ENCODE measurements at regions not wholly inside any gene's neighbourhood (a gene's known extent, or its start where the extent isn't known, plus 50 kb on each side); places are given as distances from the start of the nearest gene placed in this dataset.
A peak's percentile ranks its signal among the peaks of the same experiment; 100 is the strongest.

DNA sequence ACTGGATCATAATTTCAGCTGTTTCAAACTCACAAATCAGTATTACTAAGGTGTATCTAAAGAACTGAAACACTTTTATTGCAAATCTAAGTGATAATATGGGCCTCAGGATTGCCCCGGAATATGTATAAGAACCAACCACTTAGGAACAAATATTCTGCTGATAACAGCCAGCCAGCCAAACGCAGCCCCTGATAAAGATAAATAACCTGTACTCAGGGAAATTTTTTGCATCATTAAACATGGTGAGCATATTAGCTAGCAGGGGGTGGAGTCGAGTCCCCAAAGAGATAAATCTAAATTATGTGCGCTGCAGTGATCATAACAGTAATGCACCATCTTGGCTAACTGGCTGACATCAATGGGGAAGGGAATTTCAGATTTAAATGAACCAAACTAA, 410.2 kb upstream of the MAP3K7 start:
- Histone ChIP-seq H3K4me1 (no peaks in the 10 kb centered on the region), H3K36me3 (no peaks in the 10 kb centered on the region), H3K27me3 (peaks cover 0 to 4% (median 0%) of the 10 kb centered on the region in 4 donors), H3K4me3 (no peak overlapping the region), H3K9me3 (no peaks in the 10 kb centered on the region), H3K27ac (no peak overlapping the region)
- TF ChIP-seq, protein P1, sequence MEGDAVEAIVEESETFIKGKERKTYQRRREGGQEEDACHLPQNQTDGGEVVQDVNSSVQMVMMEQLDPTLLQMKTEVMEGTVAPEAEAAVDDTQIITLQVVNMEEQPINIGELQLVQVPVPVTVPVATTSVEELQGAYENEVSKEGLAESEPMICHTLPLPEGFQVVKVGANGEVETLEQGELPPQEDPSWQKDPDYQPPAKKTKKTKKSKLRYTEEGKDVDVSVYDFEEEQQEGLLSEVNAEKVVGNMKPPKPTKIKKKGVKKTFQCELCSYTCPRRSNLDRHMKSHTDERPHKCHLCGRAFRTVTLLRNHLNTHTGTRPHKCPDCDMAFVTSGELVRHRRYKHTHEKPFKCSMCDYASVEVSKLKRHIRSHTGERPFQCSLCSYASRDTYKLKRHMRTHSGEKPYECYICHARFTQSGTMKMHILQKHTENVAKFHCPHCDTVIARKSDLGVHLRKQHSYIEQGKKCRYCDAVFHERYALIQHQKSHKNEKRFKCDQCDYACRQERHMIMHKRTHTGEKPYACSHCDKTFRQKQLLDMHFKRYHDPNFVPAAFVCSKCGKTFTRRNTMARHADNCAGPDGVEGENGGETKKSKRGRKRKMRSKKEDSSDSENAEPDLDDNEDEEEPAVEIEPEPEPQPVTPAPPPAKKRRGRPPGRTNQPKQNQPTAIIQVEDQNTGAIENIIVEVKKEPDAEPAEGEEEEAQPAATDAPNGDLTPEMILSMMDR (IDR thresholded peaks at IDR 0.05), result no peak
- intact Hi-C loops (cut with DNase I), result no loop called here
- WGBS, 2 donors, result 38 to 44% methylated on average over 4 of the region's 4 CpGs
- FAIRE-seq (no peak), ATAC-seq (peak in 2 of 4 donors; percentile 56 to 66), DNase-seq (no peak)

GRCh38 chr6:90993770-90994169, 406.9 kb upstream of the MAP3K7 start:
- H3K4me1 ChIP-seq, result no peaks in the 10 kb centered on the region

GRCh38 chr6:90989763-90990162, 402.9 kb upstream of the MAP3K7 start:
- WGBS, 2 donors, result 56 to 59% methylated on average over 5 of the region's 5 CpGs

More at GRCh38 chr6:90993770-90994169, 406.9 kb upstream of the MAP3K7 start:
- DNase-seq, result no peak
- intact Hi-C loops (cut with DNase I), result no loop called here
- WGBS, 2 donors, result 46 to 51% methylated on average over 3 of the region's 3 CpGs
- Histone ChIP-seq H3K27me3 (no peaks in the 10 kb centered on the region), H3K9me3 (no peaks in the 10 kb centered on the region), H3K36me3 (no peaks in the 10 kb centered on the region), H3K4me3 (no peak overlapping the region), H3K27ac (no peak overlapping the region)
- ATAC-seq, result no peak
- FAIRE-seq, result no peak
- TF ChIP-seq, protein P1 (IDR thresholded peaks at IDR 0.05), result no peak

DNA sequence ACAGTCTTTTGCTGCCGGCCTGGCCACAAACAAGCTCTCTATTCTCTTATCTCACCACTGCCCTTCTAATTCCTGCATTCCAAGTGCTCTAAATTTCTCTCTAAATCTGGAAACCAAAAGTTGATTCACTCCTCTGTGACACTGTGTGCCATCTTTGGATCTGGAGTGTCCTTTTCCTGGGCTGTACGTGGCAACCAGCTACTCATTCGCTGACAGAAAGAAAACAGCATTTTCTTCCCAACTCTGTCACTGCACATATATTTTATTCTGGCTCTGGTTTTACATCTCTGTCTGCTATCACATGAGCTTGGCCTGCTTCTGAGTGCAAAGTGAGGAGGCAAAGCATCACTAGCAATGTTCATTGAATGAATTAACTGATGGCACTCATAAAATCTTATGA, 397.2 kb upstream of the MAP3K7 start:
- 58 to 59% methylated on average over 3 of the region's 3 CpGs for WGBS, 2 donors
- H3K36me3 ChIP-seq, result no peaks in the 10 kb centered on the region
- H3K27me3 ChIP-seq, result no peaks in the 10 kb centered on the region
- no peak for FAIRE-seq
- no peak overlapping the region for H3K4me3 ChIP-seq
- H3K9me3 ChIP-seq, result no peaks in the 10 kb centered on the region
- intact Hi-C loops (cut with DNase I), result no loop called here
- no peak for DNase-seq
- no peak for ATAC-seq
- no peak overlapping the region for H3K27ac ChIP-seq
- TF ChIP-seq, protein P1 (IDR thresholded peaks at IDR 0.05), result no peak
- H3K4me1 ChIP-seq, result no peaks in the 10 kb centered on the region

More at GRCh38 chr6:90989763-90990162, 402.9 kb upstream of the MAP3K7 start:
- Histone ChIP-seq H3K4me1 (no peaks in the 10 kb centered on the region), H3K4me3 (no peak overlapping the region), H3K27me3 (no peaks in the 10 kb centered on the region), H3K27ac (no peak overlapping the region), H3K36me3 (no peaks in the 10 kb centered on the region), H3K9me3 (no peaks in the 10 kb centered on the region)
- ATAC-seq (no peak), FAIRE-seq (no peak), DNase-seq (no peak)
- intact Hi-C loops (cut with DNase I), result no loop called here
- TF ChIP-seq, protein P1 (IDR thresholded peaks at IDR 0.05), result no peak

GRCh38 chr6:90983462-90983861, 396.6 kb upstream of the MAP3K7 start:
- no peaks in the 10 kb centered on the region for H3K4me1 ChIP-seq
- ATAC-seq (no peak), DNase-seq (no peak), FAIRE-seq (no peak)
- H3K27me3 ChIP-seq, result no peaks in the 10 kb centered on the region
- TF ChIP-seq, protein P1 (IDR thresholded peaks at IDR 0.05), result no peak
- intact Hi-C loops (cut with DNase I), result no loop called here
- no peaks in the 10 kb centered on the region for H3K9me3 ChIP-seq
- no peak overlapping the region for H3K27ac ChIP-seq
- H3K36me3 ChIP-seq, result no peaks in the 10 kb centered on the region
- H3K4me3 ChIP-seq, result no peak overlapping the region
- 32 to 34% methylated on average over 4 of the region's 4 CpGs for WGBS, 2 donors
